ENCODE measurements at regions not wholly inside any gene's neighbourhood (a gene's known extent, or its start where the extent isn't known, plus 50 kb on each side); places are given as distances from the start of the nearest gene placed in this dataset.

GRCh38 chr11:115926601-115927000 lies 422.4 kb upstream of the CADM1 start:
- Histone ChIP-seq H3K36me3 (no peaks in the 10 kb centered on the region), H3K9me3 (no peaks in the 10 kb centered on the region), H3K27ac (no peak overlapping the region), H3K4me1 (peaks cover 0 to 20% (median 9%) of the 10 kb centered on the region in 4 donors), H3K4me3 (no peak overlapping the region), H3K27me3 (no peaks in the 10 kb centered on the region)
- no peak for DNase-seq (ENCODE audit: low spot score in 2 of 2)
- WGBS, 2 donors: 96% methylated on average over 4 of the region's 4 CpGs
- TF ChIP-seq CTCF (IDR thresholded peaks at IDR 0.05) (no peak), EP300 (IDR thresholded peaks at IDR 0.05) (no peak), POLR2A (IDR thresholded peaks at IDR 0.05) (no peak)

GRCh38 chr11:115926138-115926537 lies 421.9 kb upstream of the CADM1 start:
- DNase-seq (ENCODE audit: low spot score in 2 of 2): no peak
- 83 to 90% methylated on average over 5 of the region's 5 CpGs for WGBS, 2 donors
- H3K4me1 ChIP-seq: peaks cover 0 to 16% (median 8%) of the 10 kb centered on the region in 4 donors
- no peak overlapping the region for H3K27ac ChIP-seq
- no peaks in the 10 kb centered on the region for H3K27me3 ChIP-seq
- H3K9me3 ChIP-seq: no peaks in the 10 kb centered on the region
- H3K4me3 ChIP-seq: no peak overlapping the region
- H3K36me3 ChIP-seq: no peaks in the 10 kb centered on the region
- TF ChIP-seq POLR2A (IDR thresholded peaks at IDR 0.05): no peak
- no peak for TF ChIP-seq CTCF (IDR thresholded peaks at IDR 0.05)
- no peak for TF ChIP-seq EP300 (IDR thresholded peaks at IDR 0.05)

- TF ChIP-seq CTCF (IDR thresholded peaks at IDR 0.05) (no peak), EP300 (IDR thresholded peaks at IDR 0.05) (no peak), POLR2A (IDR thresholded peaks at IDR 0.05) (no peak)
- no peaks in the 10 kb centered on the region for H3K36me3 ChIP-seq
- WGBS, 2 donors: 87 to 91% methylated on average over 3 of the region's 3 CpGs
- H3K27ac ChIP-seq: no peak overlapping the region
- H3K27me3 ChIP-seq: no peaks in the 10 kb centered on the region
- H3K4me1 ChIP-seq: peaks cover 0 to 11% (median 5%) of the 10 kb centered on the region in 4 donors
- no peak overlapping the region for H3K4me3 ChIP-seq
- H3K9me3 ChIP-seq: no peaks in the 10 kb centered on the region
- DNase-seq (ENCODE audit: low spot score in 2 of 2): no peak
Measured at GRCh38 chr11:115925568-115926090, 421.4 kb upstream of the CADM1 start.

GRCh38 chr11:115924744-115925567 lies 420.7 kb upstream of the CADM1 start:
- Histone ChIP-seq H3K4me1 (peaks cover 0 to 4% (median 2%) of the 10 kb centered on the region in 4 donors), H3K9me3 (no peaks in the 10 kb centered on the region), H3K4me3 (no peak overlapping the region), H3K36me3 (no peaks in the 10 kb centered on the region), H3K27me3 (no peaks in the 10 kb centered on the region), H3K27ac (no peak overlapping the region)
- no peak for DNase-seq (ENCODE audit: low spot score in 2 of 2)
- WGBS, 2 donors: 35 to 43% methylated on average over 6 of the region's 6 CpGs
- TF ChIP-seq EP300 (IDR thresholded peaks at IDR 0.05): no peak
- TF ChIP-seq CTCF (IDR thresholded peaks at IDR 0.05): no peak
- no peak for TF ChIP-seq POLR2A (IDR thresholded peaks at IDR 0.05)

GRCh38 chr11:115922876-115923275 lies 418.7 kb upstream of the CADM1 start:
- no peak for TF ChIP-seq EP300 (IDR thresholded peaks at IDR 0.05)
- TF ChIP-seq POLR2A (IDR thresholded peaks at IDR 0.05): no peak
- no peak for TF ChIP-seq CTCF (IDR thresholded peaks at IDR 0.05)
- no peaks in the 10 kb centered on the region for H3K36me3 ChIP-seq
- H3K27ac ChIP-seq: no peak overlapping the region
- 75 to 79% methylated on average over 7 to 8 of the region's 8 CpGs for WGBS, 2 donors
- no peak for DNase-seq (ENCODE audit: low spot score in 2 of 2)
- peaks cover 0 to 11% (median 2%) of the 10 kb centered on the region in 4 donors for H3K4me1 ChIP-seq
- H3K9me3 ChIP-seq: no peaks in the 10 kb centered on the region
- no peaks in the 10 kb centered on the region for H3K27me3 ChIP-seq
- H3K4me3 ChIP-seq: no peak overlapping the region
